Aorta (tissue), 5 donors: ENCODE measurements at regions not wholly inside any gene's neighbourhood (a gene's known extent, or its start where the extent isn't known, plus 50 kb on each side); places are given as distances from the start of the nearest gene placed in this dataset.

Source experiments
- ATAC-seq: fragments of 200-7000 bp; cut with Tn5 transposase; one replicate; pipeline ENCODE4 v1.9.1; 2022; ENCODE audit warnings: moderate library complexity; ENCODE audit not compliant: low FRiP score
- DNase-seq, 2 donors: peaks; one replicate each; pipeline ENCODE4 v3.0.0-alpha.2; 2020
- H3K27ac ChIP-seq, 2 donors: one replicate each; pipeline ENCODE4 v1.5.1; 2013; ENCODE audit warnings: low read length in 2 of 2, mild to moderate bottlenecking in 2 of 2, moderate library complexity in 2 of 2, control low read depth in 1 of 2, inconsistent platforms in 1 of 2, low read depth in 1 of 2
- H3K27me3 ChIP-seq, 2 donors: one replicate each; pipeline ENCODE4 v1.6.1; 2013; ENCODE audit warnings: control low read depth in 1 of 2, low read length in 1 of 2, mild to moderate bottlenecking in 1 of 2, moderate library complexity in 1 of 2; ENCODE audit not compliant: insufficient read depth in 2 of 2, control insufficient read depth in 1 of 2
- H3K36me3 ChIP-seq, 2 donors: one replicate each; pipeline ENCODE4 v1.6.1; 2013; ENCODE audit warnings: control low read depth in 1 of 2, low read length in 1 of 2, mild to moderate bottlenecking in 1 of 2; ENCODE audit not compliant: insufficient read depth in 2 of 2, control insufficient read depth in 1 of 2
- H3K4me1 ChIP-seq, 2 donors: one replicate each; pipeline ENCODE4 v1.6.1; 2013; ENCODE audit warnings: low read length in 2 of 2, control low read depth in 1 of 2, mild to moderate bottlenecking in 1 of 2, moderate library complexity in 1 of 2; ENCODE audit not compliant: insufficient read depth in 2 of 2, control insufficient read depth in 1 of 2
- H3K4me3 ChIP-seq, 2 donors: one replicate each; pipeline ENCODE4 v1.5.1; 2013; ENCODE audit warnings: low read length in 2 of 2, control low read depth in 1 of 2, mild to moderate bottlenecking in 1 of 2
- H3K9me3 ChIP-seq: one replicate; pipeline ENCODE4 v1.6.1; 2013; ENCODE audit warnings: mild to moderate bottlenecking, low read length; ENCODE audit not compliant: control insufficient read depth
- WGBS, 2 donors: extraction: QIAGEN DNeasy Blood & Tissue Kit; methylation state at CpG; one replicate each; pipeline ENCODE4 v1.1.7; 2013; 5-methylcytosine and 5-hydroxymethylcytosine counted together
- intact Hi-C, 2 donors: fragments of 100-400 bp; cut with DNase I; formaldehyde crosslinking; loops; one replicate each; pipeline versions ENCODE4 v1.14.2 to v1.15.0; 2022
- donor health status: healthy with polysubstance abuse.
- donor health status: Bipolar disorder and iron deficiency.
- donor health status: DM: no; HTN: no; CAD: no.
- donor health status: DM: no; HTN: no; CAD: no.
- donor health status: DM: yes; HTN: yes; CAD: no.

DNA sequence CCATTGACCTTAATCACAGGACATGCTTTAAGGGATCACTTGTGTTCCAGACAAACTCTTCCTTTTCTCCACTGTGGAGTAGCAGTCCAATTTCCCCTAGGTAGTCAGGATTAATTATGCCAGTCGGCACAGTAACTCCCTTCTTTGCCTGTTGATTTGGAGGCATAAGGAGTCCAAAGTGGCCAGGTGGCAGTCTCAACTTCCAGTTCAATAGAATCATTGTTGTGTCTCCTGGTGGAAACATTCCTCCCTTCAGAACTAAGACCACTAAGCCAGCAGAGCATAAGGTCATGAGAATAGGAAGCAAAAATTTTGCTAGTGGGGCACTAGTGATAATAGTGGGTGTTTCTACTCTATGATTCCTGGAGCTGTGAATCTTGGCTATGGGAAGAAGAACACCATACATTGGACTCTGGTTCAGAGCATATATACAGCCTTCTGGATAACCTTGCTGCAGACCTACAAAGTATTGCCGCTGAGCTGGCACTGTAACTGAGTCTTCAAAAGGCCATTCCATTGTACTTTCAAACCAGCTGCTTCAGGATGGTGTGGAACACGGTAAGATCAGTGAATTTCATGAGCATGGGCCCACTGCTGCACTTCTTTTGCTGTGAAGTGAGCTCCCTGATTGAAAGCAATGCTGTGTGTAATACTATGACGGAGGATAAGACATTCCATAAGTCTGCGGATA is 147.3 kb upstream of the MAX start:
- no peaks in the 10 kb centered on the region for H3K27me3 ChIP-seq
- no peak for ATAC-seq
- no peak for DNase-seq
- no peaks in the 10 kb centered on the region for H3K4me1 ChIP-seq
- no peaks in the 10 kb centered on the region for H3K36me3 ChIP-seq
- no peak overlapping the region for H3K27ac ChIP-seq
- no peaks in the 10 kb centered on the region for H3K9me3 ChIP-seq
- WGBS, 2 donors: 58 to 68% methylated on average over 5 of the region's 5 CpGs
- intact Hi-C loops: no loop called here
- H3K4me3 ChIP-seq: no peak overlapping the region

GRCh38 chr14:65250162-65250495 is 147.8 kb upstream of the MAX start:
- Histone ChIP-seq H3K36me3 (no peaks in the 10 kb centered on the region), H3K9me3 (no peaks in the 10 kb centered on the region), H3K27me3 (no peaks in the 10 kb centered on the region), H3K27ac (no peak overlapping the region), H3K4me3 (no peak overlapping the region), H3K4me1 (no peaks in the 10 kb centered on the region)
- ATAC-seq (no peak), DNase-seq (no peak)
- WGBS, 2 donors: 2 to 6% methylated on average over 2 of the region's 2 CpGs
- intact Hi-C loops: no loop called here

- WGBS, 2 donors: 98 to 100% methylated on average over 1 of the region's 1 CpG
- intact Hi-C loops: no loop called here
- Histone ChIP-seq H3K4me1 (no peaks in the 10 kb centered on the region), H3K36me3 (no peaks in the 10 kb centered on the region), H3K27me3 (no peaks in the 10 kb centered on the region), H3K27ac (no peak overlapping the region), H3K4me3 (no peak overlapping the region), H3K9me3 (no peaks in the 10 kb centered on the region)
- DNase-seq (no peak), ATAC-seq (peak; percentile 79)
Measured at GRCh38 chr14:65251213-65251612, 148.9 kb upstream of the MAX start.

DNA sequence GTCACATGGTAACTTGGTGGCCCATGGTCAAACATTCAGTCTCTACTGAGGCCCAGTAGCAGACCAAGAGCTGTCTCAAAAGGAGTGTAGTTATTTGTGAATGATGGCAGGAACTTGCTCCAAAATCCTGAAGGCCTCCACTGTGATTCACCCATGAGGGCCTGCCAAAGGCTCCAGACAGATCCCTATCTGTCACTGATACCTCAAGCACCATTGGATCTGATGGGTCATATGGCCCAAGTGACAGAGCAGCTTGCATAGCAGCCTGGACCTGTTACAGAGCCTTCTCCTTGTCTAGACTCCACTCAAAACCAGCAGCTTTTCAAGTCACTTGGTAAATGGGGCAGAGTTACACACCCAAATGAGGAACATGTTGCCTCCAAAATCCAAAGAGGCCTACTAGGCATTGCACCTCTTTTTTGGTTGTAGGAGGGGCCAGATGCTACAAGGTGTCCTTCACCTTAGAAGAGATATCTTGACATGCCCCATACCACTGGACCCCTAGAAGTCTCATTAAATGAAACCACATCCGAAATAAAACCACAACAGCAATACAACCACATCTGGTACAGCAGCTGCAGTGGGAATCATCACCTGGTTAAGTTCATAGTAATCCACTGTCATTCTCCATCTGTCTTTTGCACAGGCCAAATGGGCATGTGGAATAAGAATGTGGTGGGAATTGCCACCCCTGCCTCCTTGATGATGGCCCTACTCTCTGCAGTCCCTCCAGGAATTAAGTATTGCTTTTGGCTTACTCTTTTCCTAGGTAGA is 150.4 kb upstream of the MAX start:
- no peaks in the 10 kb centered on the region for H3K36me3 ChIP-seq
- H3K4me1 ChIP-seq: no peaks in the 10 kb centered on the region
- intact Hi-C loops: no loop called here
- no peak for DNase-seq
- ATAC-seq: no peak
- no peaks in the 10 kb centered on the region for H3K27me3 ChIP-seq
- 35 to 94% methylated on average over 1 of the region's 1 CpG for WGBS, 2 donors
- no peak overlapping the region for H3K4me3 ChIP-seq
- H3K9me3 ChIP-seq: no peaks in the 10 kb centered on the region
- no peak overlapping the region for H3K27ac ChIP-seq

GRCh38 chr14:65255029-65255545 is 152.8 kb upstream of the MAX start:
- ATAC-seq (no peak), DNase-seq (no peak)
- Histone ChIP-seq H3K9me3 (peaks cover 2% of the 10 kb centered on the region), H3K4me1 (no peaks in the 10 kb centered on the region), H3K27me3 (no peaks in the 10 kb centered on the region), H3K4me3 (no peak overlapping the region), H3K36me3 (no peaks in the 10 kb centered on the region), H3K27ac (no peak overlapping the region)
- intact Hi-C loops: no loop called here
- WGBS, 2 donors: 49 to 58% methylated on average over 5 of the region's 5 CpGs

DNA sequence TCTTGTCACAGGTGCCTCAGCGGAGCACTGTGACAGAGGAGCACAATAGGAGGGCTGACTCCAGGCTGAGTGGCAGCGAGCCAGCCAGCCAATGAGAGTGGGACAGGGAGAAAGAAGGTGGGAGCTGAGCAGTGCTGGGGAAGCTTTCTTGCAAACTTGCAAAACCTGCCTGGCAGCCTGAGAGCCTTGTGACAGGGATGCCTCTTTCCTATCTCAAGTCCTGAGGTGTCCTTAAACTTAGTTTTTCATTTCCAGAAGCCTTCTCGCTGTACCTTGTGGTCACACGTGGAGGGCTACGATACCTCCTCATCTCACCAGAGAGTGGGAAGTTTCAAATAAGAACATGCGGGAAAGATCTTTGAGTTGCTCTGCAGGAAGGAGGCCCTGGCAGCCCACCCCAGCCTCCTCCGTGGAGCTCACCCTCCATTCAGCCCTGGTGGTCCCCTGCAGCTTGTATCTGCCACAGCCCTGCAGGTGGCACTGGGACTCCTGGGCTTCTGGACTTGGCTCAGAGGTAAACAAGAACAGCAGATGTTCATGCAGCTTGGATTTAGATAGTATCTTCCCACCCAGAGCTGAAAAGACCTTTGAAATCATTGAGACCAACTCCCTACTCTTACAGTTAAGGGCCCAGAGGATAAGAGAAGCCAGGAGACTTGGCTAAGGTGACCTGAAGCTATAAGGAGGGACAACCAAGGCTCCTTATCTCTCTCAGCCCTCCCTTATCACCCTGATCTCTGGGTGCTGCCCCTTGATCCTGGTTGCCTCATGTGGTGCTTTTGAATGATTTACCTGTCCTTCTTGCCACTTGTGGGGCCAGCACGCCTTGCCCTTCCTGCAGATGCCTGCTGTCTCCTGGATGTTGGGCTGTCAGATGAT is 153.5 kb upstream of the MAX start:
- ATAC-seq: no peak

DNA sequence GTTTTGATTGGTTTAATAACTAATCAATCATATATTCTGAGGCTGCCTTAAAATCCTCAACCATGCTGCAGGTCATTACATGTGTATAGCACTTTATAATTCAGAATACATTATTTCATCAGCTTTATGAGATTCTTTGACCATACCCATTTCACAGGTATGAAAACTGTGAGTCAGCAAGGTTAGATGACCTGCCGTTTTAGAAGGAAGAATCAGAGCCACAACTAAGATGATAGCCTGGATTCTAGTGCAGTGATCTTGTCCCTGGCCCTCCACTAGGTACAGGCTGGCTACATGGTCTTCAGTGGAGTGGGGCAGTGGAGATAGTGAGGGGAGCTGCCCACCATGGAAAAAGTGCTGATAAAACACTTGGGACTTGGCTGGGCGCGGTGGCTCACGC is 154.4 kb upstream of the MAX start:
- intact Hi-C loops: no loop called here
- 86 to 93% methylated on average over 4 of the region's 4 CpGs for WGBS, 2 donors

More for the DNA sequence above, 153.5 kb upstream of the MAX start:
- whole genome bisulfite sequencing, 2 donors: 35 to 44% methylated on average over 8 of the region's 8 CpGs
- Histone ChIP-seq H3K4me3 (no peak overlapping the region), H3K4me1 (no peaks in the 10 kb centered on the region), H3K36me3 (no peaks in the 10 kb centered on the region), H3K27ac (no peak overlapping the region), H3K9me3 (peaks cover 2% of the 10 kb centered on the region), H3K27me3 (no peaks in the 10 kb centered on the region)
- intact Hi-C loops: no loop called here
- no peak for DNase-seq

GRCh38 chr14:65257425-65257824 is 155.1 kb upstream of the FUT8 start:
- Histone ChIP-seq H3K27ac (no peak overlapping the region), H3K36me3 (no peaks in the 10 kb centered on the region), H3K4me3 (no peak overlapping the region), H3K9me3 (peaks cover 10% of the 10 kb centered on the region), H3K27me3 (no peaks in the 10 kb centered on the region), H3K4me1 (no peaks in the 10 kb centered on the region)
- 72 to 73% methylated on average over 7 of the region's 7 CpGs for WGBS, 2 donors
- intact Hi-C loops: no loop called here
- DNase-seq (no peak), ATAC-seq (no peak)

More for the DNA sequence above, 154.4 kb upstream of the MAX start:
- Histone ChIP-seq H3K27ac (no peak overlapping the region), H3K27me3 (no peaks in the 10 kb centered on the region), H3K4me1 (no peaks in the 10 kb centered on the region), H3K36me3 (no peaks in the 10 kb centered on the region), H3K9me3 (peaks cover 6% of the 10 kb centered on the region), H3K4me3 (no peak overlapping the region)
- DNase-seq: no peak
- no peak for ATAC-seq
